Adipocyte (in vitro differentiated cells): ENCODE measurements at regions not wholly inside any gene's neighbourhood (a gene's known extent, or its start where the extent isn't known, plus 50 kb on each side); places are given as distances from the start of the nearest gene placed in this dataset.

Source experiments
- DNase-seq: peaks from one replicate; pipeline ENCODE4 v3.0.0-alpha.2; 2015; ENCODE audit warnings: low read depth
- H3K27me3 ChIP-seq: replicated peaks from 2 replicates; pipeline ENCODE4 v1.7.0; 2013; ENCODE audit warnings: mild to moderate bottlenecking, low read length, moderate library complexity; ENCODE audit not compliant: control insufficient read depth, insufficient read depth
- H3K36me3 ChIP-seq: 2 replicates; pipeline ENCODE4 v1.7.0; 2013; ENCODE audit warnings: low read length, mild to moderate bottlenecking, moderate library complexity; ENCODE audit not compliant: control insufficient read depth, insufficient read depth, severe bottlenecking
- H3K4me1 ChIP-seq: 2 replicates; pipeline ENCODE4 v1.7.0; 2013; ENCODE audit warnings: mild to moderate bottlenecking, low read length, moderate library complexity; ENCODE audit not compliant: control insufficient read depth, insufficient read depth
- H3K4me3 ChIP-seq: 2 replicates; pipeline ENCODE4 v1.7.0; 2013; ENCODE audit warnings: mild to moderate bottlenecking, low read length, moderate library complexity
- H3K9ac ChIP-seq: 2 replicates; pipeline ENCODE4 v1.7.0; 2013; ENCODE audit warnings: mild to moderate bottlenecking, low read length, moderate library complexity
- H3K9me3 ChIP-seq: 2 replicates; pipeline ENCODE4 v1.7.0; 2013; ENCODE audit warnings: mild to moderate bottlenecking, low read length, moderate library complexity; ENCODE audit not compliant: control insufficient read depth

GRCh38 chr11:133693110-133693509, 152.2 kb downstream of the SPATA19 start:
- no peaks in the 10 kb centered on the region for H3K36me3 ChIP-seq
- no peak for DNase-seq
- no peak overlapping the region for H3K9ac ChIP-seq
- no peaks in the 10 kb centered on the region for H3K27me3 ChIP-seq
- no peaks in the 10 kb centered on the region for H3K4me1 ChIP-seq
- no peaks in the 10 kb centered on the region for H3K9me3 ChIP-seq
- no peak overlapping the region for H3K4me3 ChIP-seq

GRCh38 chr11:133692126-133692934, 153.0 kb downstream of the SPATA19 start:
- DNase-seq, result no peak
- no peak overlapping the region for H3K9ac ChIP-seq
- no peaks in the 10 kb centered on the region for H3K36me3 ChIP-seq
- no peaks in the 10 kb centered on the region for H3K9me3 ChIP-seq
- no peak overlapping the region for H3K4me3 ChIP-seq
- no peaks in the 10 kb centered on the region for H3K27me3 ChIP-seq
- no peaks in the 10 kb centered on the region for H3K4me1 ChIP-seq

- H3K9ac ChIP-seq, result no peak overlapping the region
- H3K4me3 ChIP-seq, result no peak overlapping the region
- no peaks in the 10 kb centered on the region for H3K9me3 ChIP-seq
- no peaks in the 10 kb centered on the region for H3K4me1 ChIP-seq
- no peak for DNase-seq
- H3K27me3 ChIP-seq, result no peaks in the 10 kb centered on the region
- no peaks in the 10 kb centered on the region for H3K36me3 ChIP-seq
These were observed 155.5 kb upstream of the OPCML start for GRCh38 chr11:133687781-133688180.

- H3K9ac ChIP-seq, result no peak overlapping the region
- H3K9me3 ChIP-seq, result no peaks in the 10 kb centered on the region
- DNase-seq, result no peak
- no peaks in the 10 kb centered on the region for H3K36me3 ChIP-seq
- H3K27me3 ChIP-seq, result no peaks in the 10 kb centered on the region
- no peaks in the 10 kb centered on the region for H3K4me1 ChIP-seq
- no peak overlapping the region for H3K4me3 ChIP-seq
These were observed 149.6 kb upstream of the OPCML start for GRCh38 chr11:133681901-133682300.

GRCh38 chr11:133679896-133680295, 147.6 kb upstream of the OPCML start:
- DNase-seq, result no peak
- no peaks in the 10 kb centered on the region for H3K9me3 ChIP-seq
- H3K4me1 ChIP-seq, result no peaks in the 10 kb centered on the region

GRCh38 chr11:133678191-133678590, 145.9 kb upstream of the OPCML start:
- no peak overlapping the region for H3K9ac ChIP-seq
- no peaks in the 10 kb centered on the region for H3K9me3 ChIP-seq
- no peaks in the 10 kb centered on the region for H3K27me3 ChIP-seq
- no peaks in the 10 kb centered on the region for H3K4me1 ChIP-seq
- no peak overlapping the region for H3K4me3 ChIP-seq
- H3K36me3 ChIP-seq, result no peaks in the 10 kb centered on the region
- DNase-seq, result no peak

More at GRCh38 chr11:133679896-133680295, 147.6 kb upstream of the OPCML start:
- no peaks in the 10 kb centered on the region for H3K27me3 ChIP-seq
- no peak overlapping the region for H3K9ac ChIP-seq
- H3K4me3 ChIP-seq, result no peak overlapping the region
- H3K36me3 ChIP-seq, result no peaks in the 10 kb centered on the region

- Histone ChIP-seq H3K36me3 (no peaks in the 10 kb centered on the region), H3K4me3 (no peak overlapping the region), H3K27me3 (no peaks in the 10 kb centered on the region), H3K9ac (no peak overlapping the region), H3K4me1 (no peaks in the 10 kb centered on the region), H3K9me3 (no peaks in the 10 kb centered on the region)
- DNase-seq, result no peak
These were observed 145.1 kb upstream of the OPCML start for GRCh38 chr11:133677387-133677786.

- no peaks in the 10 kb centered on the region for H3K36me3 ChIP-seq
- no peaks in the 10 kb centered on the region for H3K27me3 ChIP-seq
- H3K9me3 ChIP-seq, result no peaks in the 10 kb centered on the region
- DNase-seq, result no peak
- no peak overlapping the region for H3K9ac ChIP-seq
- no peak overlapping the region for H3K4me3 ChIP-seq
- H3K4me1 ChIP-seq, result no peaks in the 10 kb centered on the region
These were observed 144.0 kb upstream of the OPCML start for GRCh38 chr11:133676265-133676664.

GRCh38 chr11:133669371-133670053, 137.2 kb upstream of the OPCML start:
- Histone ChIP-seq H3K36me3 (no peaks in the 10 kb centered on the region), H3K4me1 (no peaks in the 10 kb centered on the region), H3K9me3 (no peaks in the 10 kb centered on the region), H3K27me3 (no peaks in the 10 kb centered on the region), H3K9ac (no peak overlapping the region), H3K4me3 (no peak overlapping the region)
- no peak for DNase-seq

- no peaks in the 10 kb centered on the region for H3K27me3 ChIP-seq
- no peaks in the 10 kb centered on the region for H3K36me3 ChIP-seq
- no peak for DNase-seq
- no peaks in the 10 kb centered on the region for H3K4me1 ChIP-seq
- H3K4me3 ChIP-seq, result no peak overlapping the region
- H3K9ac ChIP-seq, result no peak overlapping the region
- H3K9me3 ChIP-seq, result no peaks in the 10 kb centered on the region
These were observed 131.1 kb upstream of the OPCML start for GRCh38 chr11:133663135-133663985.

- no peaks in the 10 kb centered on the region for H3K27me3 ChIP-seq
- H3K4me1 ChIP-seq, result no peaks in the 10 kb centered on the region
- peaks cover 2% of the 10 kb centered on the region for H3K9me3 ChIP-seq
- DNase-seq, result no peak
- H3K9ac ChIP-seq, result no peak overlapping the region
- H3K4me3 ChIP-seq, result no peak overlapping the region
- H3K36me3 ChIP-seq, result no peaks in the 10 kb centered on the region
These were observed 129.5 kb upstream of the OPCML start for GRCh38 chr11:133661846-133662245.
